ENCODE measurements at regions not wholly inside any gene's neighbourhood (a gene's known extent, or its start where the extent isn't known, plus 50 kb on each side); places are given as distances from the start of the nearest gene placed in this dataset.

DNA sequence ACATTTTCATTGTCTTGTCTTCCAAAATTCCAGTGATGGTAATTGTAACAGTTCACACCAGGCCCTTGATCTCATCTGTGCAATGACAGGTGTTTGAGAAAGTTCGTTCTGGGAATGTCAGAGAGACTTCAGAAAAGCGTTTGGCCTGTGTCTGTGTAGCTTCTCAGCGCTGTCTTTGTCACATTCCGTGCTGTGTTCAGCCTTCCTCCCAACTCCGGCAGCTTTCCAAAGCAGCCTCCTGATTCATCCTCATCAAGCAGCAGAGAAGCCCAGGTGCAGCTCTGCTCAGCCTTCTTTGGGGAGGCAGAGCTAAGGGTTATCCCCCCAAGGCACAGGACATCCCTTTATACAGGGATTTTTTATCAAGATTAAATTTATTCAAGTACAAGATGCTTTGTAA lies 494.0 kb upstream of the SUCLG2 start:
- no peak for DNase-seq

DNA sequence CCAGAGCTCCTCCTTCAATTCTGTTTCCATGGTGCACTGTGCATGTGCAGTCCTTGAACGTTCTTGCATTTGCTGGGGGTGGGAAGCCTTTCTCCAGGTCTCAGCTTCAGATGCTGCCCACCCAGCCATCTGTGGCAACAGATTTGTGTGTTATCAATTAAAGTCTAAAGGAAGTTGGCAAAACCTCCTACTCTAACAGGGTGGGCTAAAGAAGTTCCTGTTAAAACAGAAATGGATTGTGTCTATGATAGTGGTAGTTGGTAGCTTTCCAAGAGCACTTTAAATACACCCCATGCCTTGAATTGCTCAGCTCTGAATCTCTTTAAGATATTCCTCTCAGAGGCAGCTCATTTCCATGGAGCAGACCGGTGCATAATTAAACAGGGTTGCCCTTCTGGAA lies 488.0 kb upstream of the SUCLG2 start:
- DNase-seq = no peak

DNA sequence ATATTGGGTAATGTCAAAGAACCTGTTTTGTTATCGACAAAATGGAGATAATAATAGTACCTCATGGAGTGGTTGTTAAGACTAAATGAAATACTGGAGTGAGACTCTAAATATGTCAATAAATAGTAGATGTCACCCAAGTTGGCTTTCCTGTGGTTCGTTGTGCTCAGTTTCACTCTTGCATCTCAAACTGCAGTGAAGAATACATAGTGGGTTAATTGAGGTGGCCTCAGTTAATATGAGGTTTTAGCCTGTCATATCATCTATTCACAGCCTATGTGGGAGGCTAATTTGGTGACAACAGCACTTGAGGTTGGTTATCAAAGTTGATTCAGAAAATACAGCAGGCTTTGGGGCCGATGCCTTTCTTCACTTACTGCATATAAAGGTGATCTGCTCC lies 485.5 kb upstream of the SUCLG2 start:
- no peak for DNase-seq

DNA sequence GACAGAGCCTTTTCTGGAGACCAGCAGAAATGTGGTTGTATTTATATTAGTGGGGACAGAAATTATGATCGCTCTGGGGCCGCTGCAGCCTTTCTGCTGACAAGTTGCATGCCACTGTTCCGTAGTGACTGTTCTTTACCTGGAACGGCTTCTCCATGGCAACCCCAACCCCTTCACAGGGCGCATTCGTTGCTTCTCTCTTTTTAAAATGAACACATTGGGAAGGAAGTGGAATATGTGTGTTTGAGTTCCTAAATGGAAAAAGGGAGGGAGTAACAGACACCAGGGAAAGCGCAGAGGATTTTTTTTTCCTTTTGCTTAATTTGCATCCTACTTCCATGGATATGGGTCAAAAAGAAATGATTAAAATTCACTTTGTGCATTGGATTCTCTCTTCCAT lies 482.0 kb upstream of the SUCLG2 start:
- DNase-seq = peak in 2 of 3 experiments; percentile 30 to 55

DNA sequence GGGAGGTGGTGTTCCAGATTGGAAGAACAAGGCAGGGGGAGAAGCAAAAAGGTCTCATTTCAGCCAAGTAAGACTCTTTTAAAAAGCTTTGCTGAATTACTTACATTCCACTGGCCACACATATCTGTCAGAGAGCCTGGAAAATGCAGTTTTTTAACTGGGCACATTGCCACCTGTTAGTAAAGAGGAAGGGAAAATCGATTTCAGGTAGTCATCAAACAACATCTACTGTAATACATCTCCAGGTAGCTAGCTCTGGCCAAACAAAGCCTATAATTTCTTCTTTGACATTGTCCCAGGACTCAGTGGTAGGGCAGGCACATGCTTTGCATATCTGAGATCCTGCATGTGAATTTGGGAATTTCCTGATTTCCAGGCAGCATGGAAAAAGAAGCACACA lies 480.7 kb upstream of the SUCLG2 start:
- no peak for DNase-seq

DNA sequence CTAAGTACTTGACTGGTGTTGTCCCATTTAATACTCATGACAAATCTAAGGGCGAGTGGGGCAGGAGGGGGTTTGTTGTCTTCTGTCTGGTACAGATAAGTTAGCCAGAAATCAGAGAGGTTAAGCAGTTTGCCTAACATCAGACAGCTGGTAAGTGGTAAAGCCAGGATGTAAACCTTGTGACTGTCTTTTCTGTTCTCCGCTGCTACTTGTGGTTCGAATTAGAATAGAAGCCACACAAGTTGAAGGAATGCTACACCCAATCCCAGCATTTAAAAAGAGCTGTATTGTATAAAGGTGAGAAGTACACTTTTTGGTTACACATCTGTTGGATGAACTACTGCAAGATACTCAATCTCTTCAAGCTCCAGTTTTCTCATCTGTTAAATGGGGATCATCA lies 474.7 kb upstream of the SUCLG2 start:
- no peak for DNase-seq

DNA sequence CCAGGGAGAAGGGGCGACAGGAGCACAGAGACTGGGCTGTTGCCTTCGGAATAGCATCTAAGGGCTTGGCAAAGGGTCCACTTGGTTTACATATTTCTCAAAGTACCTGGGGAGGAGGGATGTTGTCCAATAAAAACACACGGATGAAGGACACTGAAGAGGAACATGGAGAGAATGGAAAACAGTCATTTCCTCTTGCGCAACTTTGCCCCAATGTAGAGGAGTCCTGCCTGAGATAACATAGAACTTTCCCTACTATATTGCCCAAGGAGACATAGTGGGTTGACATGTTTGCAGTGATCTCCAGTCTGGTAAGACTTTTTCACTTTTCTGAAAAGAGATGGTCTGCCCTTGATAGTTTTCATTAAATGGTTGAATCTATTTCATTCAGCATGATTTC lies 468.8 kb upstream of the SUCLG2 start:
- DNase-seq = no peak

DNA sequence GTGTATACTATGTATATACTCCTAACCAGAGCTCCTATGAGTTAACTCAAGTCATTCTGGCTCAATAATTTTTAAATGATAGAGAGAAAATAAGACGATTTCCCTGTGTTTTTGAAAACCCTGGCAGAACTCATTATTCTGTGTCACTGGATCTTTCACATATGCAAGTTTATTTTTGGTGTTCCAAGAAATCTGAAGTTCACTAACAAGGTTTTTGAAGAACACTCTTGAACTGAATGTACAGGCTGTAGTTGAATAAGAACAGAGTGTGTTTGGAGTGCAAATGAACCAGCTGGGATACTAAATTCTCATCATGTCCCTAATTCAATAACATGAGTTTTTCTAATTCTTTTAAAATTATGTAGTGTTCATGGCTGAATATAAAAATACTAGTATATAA lies 466.9 kb upstream of the SUCLG2 start:
- no peak for DNase-seq

DNA sequence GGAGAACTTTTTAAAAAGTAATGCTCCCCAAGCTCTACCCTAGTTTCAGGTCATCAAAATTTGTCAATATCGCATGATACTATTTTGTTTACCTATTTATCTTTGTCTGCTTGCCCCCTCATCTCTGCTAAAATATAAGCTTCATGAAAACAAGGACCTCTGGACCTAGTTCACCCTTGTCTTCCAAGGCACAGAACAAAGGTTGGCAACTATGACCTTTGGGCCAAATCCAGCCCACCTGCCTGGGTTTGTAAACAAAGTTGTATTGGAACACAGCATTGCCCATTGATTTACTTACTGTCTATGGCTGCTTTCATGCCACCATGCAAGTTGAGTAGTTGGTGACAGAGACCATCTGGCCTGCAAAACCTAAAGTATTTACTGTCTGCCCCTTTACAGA lies 462.2 kb upstream of the SUCLG2 start:
- no peak for DNase-seq

DNA sequence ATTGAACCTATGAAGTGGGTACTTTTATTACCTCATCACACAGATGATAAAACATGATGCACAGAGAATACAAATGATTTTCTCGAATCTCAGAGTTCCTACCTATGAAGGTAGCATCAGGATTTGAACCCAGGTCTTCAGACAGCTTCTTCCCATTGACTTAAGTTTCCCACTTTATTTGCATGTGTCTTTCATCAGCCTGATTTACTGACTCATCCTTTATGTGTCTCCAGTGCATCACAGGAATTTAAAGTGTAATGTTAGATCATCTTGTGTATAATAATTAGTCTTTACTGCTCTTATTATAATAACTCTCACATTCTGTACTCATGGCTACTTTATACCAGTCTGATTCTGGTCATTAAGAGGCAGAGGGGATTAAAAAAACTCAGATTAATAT lies 449.4 kb upstream of the SUCLG2 start:
- no peak for DNase-seq

DNA sequence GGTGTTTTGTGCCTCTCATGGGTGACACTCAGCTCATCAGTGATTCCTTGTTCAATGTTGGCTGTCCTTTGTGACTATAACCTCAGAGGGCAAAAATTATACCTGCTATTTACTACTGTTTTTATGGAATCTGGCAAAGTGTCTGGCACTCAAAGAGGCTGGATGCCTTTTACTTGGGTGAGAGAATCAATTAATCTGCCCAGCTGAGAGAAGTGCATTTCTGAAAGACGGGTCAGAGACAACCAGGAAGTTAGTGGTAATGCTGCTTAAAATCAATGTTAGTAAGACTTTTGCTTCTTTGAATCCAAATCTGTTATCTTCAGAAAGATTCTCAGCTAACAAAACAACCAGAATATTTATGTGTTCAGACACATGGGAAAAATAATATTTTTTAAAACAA lies 436.2 kb upstream of the SUCLG2 start:
- DNase-seq = no peak

DNA sequence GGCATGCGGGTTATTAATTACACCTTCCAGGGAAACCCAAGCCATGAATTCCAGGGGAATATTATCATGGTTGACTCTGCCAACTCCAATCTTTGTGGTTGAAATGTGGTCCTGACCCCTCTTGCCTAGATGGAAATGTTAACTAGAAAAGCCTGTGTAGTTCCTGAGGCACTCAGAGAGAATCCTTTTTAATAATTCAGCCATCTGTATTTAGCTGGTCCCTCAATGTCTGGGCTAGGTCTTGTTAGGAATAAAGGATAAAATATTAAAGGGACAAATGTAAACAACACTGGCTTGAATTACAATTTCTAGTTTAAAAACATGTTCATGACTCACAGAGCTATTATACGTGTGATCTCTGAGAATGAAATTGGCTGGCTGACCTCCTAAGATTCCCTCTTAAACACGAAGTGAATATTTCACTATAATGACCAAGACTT lies 435.2 kb upstream of the SUCLG2 start:
- no peak for DNase-seq

DNA sequence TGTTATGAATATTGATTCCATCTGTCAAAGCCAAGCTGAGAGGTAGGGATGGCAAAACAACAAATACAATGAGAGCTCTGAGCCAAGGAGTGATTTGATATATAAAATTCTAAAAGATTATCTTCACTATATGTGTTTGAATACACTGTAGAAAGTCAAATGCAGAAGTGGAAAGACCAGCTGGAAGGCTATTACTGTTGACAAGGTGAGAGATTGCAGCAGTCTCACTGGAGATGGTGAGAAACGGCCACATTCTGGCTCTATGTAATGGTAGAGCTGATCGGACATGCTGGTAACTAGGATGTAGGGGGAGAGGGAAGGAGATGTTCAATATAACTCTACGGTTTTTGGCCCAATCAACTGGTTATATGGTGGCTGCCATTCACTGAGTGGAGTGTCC lies 434.2 kb upstream of the SUCLG2 start:
- DNase-seq = no peak

DNA sequence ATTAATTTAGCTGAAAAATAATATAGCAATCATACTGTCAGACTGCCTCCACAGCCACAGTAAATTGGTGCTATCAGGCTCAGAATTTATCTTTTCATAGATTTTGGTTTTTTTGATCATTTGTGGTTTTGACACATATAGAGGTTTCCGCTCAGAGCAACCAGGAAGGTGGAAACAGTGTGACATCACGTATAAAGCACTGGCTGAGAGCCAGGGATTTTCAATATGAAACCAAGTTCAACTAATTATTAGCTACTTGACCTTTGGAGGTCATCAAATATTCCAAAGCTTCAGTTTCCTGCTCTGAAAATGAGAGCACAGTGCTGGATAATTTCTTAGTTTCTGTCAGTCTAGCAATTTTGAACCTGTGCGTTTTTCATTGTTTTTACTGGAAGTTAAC lies 433.8 kb upstream of the SUCLG2 start:
- DNase-seq = peak in 2 of 3 experiments; percentile 10 to 69

DNA sequence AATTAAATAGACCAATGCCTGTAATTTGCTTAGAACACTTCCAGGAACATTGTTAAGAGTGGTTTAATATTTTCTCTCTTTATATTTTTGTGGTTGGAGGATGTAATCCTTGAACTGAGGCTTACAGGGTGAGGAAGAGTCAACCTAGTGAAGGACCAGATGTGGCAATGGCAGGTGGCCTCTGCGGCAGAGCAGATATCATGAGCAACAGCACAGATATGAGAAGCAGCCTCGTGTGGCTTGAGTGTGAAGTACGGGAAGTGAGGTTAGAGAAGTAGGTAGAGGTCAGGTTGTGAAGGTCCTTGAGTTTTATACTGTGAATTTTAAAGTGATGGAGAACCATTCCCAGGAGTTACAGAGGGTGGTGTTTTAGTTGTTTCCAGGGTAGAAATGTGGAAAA lies 417.6 kb upstream of the SUCLG2 start:
- no peak for DNase-seq

DNA sequence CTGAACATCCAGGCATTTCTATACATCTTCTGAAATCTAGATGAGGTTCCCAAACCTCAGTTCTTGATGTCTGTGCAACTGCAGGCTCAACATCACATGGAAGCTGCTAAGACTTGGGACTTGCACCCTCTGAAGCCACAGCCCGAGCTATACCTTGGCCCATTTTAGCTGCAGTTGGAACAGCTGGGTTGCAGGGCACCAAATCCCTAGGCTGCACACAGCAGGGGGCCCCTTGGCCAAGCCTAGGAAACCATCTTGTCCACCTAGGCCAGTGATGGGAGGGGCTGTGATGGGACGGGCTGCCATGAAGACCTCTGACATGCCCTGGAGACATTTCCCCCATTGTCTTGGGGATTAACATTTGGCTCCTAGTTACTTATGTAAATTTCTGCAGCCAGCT lies 415.8 kb upstream of the SUCLG2 start:
- DNase-seq = no peak

DNA sequence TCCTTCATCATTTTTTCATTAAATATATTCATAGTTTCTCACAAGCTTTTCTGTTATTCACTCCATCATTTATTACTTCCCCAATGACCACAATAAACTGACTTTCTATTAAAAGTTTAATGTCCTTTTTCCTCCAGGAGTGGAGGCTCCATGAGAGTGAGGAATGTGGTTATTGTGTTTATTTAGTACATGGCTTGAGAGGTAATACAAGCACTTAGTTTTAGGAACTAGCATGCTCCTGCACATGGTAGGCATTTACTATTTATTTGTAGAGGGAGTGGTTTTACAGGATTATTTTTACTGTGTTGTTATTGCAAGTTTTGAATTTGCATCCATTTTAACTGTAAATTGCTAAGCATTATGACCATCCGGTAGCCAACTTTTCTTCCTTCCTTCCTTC lies 412.9 kb upstream of the SUCLG2 start:
- no peak for DNase-seq

DNA sequence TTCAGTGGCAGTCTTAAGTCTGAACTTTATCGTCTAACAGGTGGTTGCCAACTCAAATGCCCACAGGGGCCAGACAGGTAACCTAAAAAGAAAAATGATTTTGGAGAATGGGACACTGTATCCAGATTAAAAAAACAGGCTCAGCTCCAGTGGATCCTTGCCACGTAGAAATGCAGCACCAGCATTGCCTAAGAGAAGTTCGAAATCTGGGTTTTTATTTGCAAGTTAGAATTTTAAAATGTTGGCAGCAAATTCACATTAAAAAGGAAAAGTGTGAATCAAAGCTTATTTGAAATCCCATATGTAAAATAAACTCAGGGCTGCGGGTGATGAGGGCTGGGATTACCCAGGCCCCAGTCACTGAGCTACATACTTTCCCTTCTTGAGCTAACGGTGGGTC lies 408.5 kb upstream of the SUCLG2 start:
- DNase-seq = no peak

DNA sequence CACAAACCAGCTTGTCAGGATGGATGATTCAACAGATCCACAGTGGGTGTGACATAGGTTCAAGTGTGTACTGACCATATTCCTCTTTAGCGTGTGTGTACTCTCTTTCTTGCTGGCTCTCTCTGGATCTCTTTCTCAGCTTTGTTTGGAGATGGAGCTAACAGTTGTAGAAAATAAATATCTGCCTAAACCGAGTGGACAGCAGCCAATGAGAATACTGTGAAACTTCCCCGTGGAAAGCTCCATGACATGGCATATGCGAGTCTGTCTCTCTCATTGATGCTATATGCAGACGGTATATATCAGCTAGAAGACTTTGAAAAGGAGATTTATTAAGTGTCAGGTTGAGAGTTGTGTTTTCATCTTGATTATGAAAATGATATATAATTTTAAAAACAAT lies 406.5 kb upstream of the SUCLG2 start:
- no peak for DNase-seq

DNA sequence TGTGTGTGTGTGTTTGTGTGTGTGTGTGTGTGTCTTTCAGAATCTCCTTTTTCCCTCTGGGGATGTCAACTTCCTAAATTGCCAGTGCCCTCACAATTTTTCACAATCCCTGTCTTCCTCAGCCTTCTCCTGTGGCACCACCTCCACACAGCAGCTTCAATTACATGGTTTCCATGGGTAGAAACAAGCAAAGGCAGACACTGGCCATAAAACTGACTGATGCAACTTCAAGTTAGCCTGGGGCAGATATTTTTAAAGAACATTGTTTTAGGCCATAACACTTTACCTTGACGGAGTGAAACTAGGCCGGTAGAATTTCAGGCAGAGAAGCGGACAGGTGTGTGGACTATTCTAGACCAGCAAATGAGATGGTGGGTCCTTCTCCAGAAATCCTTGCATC lies 405.8 kb upstream of the SUCLG2 start:
- DNase-seq = peak in 1 of 3 experiments; percentile 35

DNA sequence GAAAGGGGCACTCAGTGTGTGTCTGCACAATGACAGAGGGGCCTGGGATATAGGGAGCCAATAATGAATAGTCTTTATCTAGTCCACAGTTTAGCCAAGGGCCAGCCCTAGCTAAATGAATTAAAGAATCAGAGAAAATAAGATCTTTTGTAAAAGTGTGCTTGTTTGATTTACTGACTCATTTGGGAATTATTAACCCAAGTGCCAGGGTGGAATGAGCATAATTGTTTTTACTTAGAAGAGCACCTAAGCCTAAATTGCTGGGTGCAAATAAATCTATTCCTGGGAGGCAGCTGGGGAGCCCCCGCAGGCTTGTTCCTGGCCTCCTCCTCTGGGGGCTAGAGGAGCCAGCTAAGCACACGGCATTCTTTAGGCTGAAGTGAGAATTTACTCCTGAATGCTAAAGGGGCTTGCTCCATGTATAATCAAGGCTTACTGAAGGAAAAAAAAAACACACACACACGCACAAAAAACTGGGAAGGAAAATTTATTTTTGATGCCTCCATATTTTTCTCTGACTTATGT lies 405.3 kb upstream of the SUCLG2 start:
- DNase-seq = peak in 1 of 3 experiments; percentile 26

DNA sequence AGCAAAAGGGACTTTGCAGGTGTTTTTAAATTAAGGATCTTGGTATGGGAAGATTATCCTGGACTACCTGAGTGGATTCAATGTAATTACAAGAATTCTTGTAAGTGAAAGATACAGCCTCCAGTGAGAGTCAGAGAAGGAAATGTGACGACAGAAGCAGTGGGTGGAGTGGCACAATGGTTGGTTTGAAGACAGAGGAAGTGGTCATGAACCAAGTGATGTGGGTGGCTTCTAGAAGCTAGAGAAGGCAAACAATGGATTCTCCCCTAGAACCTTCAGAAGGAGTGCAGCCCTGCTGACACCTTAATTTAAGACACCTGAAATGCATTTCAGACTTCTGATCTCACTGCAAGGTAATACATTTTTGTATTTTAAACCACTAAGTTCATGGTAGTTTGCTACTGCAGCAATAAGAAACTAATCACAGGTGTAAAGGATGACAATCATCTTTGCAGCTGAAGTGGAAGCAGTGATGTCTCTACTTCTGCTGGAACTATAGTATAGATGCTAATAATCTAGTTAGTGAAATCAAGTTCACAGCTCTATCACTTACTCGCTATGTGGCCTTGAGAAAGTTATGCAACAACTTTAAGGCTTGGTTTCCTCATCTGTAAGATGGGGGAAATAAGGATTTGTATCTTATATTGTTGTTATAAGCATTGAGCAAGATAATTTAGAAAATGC lies 403.4 kb upstream of the SUCLG2 start:
- DNase-seq = no peak

DNA sequence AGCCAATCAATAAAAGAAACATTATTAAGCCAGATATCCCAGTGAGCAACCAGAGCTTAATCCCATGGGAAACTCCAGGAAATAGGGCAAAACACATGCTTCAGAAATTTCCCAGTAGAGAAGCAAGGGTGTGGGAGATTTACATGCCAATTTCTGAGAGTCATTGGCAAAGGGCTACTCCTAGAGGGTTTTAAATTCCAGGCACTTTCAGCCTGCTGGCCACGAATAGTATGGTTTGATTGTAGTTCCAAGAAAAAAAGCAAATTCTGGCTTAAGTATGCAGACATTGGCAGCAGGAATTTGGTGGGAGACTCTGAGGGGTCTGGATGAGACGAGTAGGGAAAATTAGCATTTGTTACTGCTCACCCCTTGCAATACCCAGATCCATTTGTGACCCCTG lies 402.1 kb upstream of the SUCLG2 start:
- no peak for DNase-seq

DNA sequence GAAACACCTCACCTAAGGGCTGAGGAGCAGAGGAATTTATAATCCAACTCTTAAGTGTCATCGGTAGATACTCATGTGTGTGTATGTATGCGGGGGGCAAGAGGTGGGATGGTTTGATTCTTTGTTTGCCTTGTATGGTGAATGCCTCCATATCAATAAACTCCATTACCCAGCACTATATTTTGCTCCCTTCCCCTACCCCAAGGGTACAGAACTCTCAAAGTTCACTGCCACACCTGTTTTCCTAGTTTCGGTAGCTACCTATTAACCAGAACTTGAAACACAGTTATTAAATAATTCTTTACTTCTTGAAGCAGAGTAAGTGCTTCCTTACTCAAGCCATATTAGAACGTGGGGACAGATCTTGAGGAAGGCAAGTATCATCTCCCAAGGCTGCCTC lies 400.8 kb upstream of the SUCLG2 start:
- no peak for DNase-seq

DNA sequence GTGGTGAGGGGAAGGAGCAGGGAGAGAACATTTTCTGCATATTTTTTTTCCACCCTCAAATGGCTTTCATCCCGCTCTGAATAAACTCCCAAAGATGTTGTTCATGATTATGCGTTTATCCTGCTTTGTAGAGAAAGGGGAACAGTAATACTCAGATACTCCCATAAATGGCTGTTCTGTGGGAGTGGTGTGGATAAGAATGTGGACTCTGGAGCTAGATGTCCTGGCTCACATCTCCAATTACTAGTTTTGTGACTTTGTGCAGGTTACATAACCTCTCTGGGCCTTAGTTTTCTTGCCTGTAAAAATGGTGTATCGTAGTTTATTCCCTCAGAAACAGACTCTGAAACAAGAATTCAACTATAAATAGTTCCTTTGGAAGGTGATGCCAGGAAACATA lies 395.4 kb upstream of the SUCLG2 start:
- no peak for DNase-seq

All from NCI-H1417 (cell line).